ENCODE measurements at regions not wholly inside any gene's neighbourhood (a gene's known extent, or its start where the extent isn't known, plus 50 kb on each side); places are given as distances from the start of the nearest gene placed in this dataset.

DNA sequence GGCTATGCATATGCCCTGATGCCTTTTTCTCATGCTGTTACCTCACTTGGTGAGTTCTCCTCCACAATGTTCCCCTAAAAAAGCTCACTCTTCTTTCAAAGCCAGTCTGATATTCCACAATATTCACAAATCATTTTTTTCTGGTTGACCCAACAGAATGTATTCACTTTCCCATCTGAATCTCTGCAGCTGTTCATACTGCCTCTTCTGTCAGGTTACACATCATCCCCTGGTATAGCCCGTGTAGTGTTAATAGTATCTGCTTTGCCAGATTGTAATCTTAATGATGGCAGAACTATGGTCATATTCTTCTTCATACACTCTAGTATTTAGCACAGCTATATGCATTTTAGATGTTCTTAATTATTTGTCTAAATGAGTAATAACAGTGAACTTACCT lies 544.3 kb downstream of the EFNB2 start:
- no peak overlapping the region for H3K27ac ChIP-seq
- H3K4me1 ChIP-seq, result no peaks in the 10 kb centered on the region
- no peaks in the 10 kb centered on the region for H3K36me3 ChIP-seq
- H3K9me3 ChIP-seq, result no peaks in the 10 kb centered on the region
- no peak for DNase-seq (ENCODE audit: extremely low spot score in 2 of 2)
- H3K4me3 ChIP-seq, result no peak overlapping the region
- intact Hi-C loops (cut with DNase I), result no loop called here
- H3K27me3 ChIP-seq, result no peaks in the 10 kb centered on the region
- no peak for TF ChIP-seq POLR2A (IDR thresholded peaks at IDR 0.05)
- TF ChIP-seq, protein P1, sequence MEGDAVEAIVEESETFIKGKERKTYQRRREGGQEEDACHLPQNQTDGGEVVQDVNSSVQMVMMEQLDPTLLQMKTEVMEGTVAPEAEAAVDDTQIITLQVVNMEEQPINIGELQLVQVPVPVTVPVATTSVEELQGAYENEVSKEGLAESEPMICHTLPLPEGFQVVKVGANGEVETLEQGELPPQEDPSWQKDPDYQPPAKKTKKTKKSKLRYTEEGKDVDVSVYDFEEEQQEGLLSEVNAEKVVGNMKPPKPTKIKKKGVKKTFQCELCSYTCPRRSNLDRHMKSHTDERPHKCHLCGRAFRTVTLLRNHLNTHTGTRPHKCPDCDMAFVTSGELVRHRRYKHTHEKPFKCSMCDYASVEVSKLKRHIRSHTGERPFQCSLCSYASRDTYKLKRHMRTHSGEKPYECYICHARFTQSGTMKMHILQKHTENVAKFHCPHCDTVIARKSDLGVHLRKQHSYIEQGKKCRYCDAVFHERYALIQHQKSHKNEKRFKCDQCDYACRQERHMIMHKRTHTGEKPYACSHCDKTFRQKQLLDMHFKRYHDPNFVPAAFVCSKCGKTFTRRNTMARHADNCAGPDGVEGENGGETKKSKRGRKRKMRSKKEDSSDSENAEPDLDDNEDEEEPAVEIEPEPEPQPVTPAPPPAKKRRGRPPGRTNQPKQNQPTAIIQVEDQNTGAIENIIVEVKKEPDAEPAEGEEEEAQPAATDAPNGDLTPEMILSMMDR (IDR thresholded peaks at IDR 0.05), result no peak
- no peak for TF ChIP-seq POLR2AphosphoS5 (IDR thresholded peaks at IDR 0.05; ENCODE audit: insufficient read depth in 1 of 2, low read depth in 1 of 2)

DNA sequence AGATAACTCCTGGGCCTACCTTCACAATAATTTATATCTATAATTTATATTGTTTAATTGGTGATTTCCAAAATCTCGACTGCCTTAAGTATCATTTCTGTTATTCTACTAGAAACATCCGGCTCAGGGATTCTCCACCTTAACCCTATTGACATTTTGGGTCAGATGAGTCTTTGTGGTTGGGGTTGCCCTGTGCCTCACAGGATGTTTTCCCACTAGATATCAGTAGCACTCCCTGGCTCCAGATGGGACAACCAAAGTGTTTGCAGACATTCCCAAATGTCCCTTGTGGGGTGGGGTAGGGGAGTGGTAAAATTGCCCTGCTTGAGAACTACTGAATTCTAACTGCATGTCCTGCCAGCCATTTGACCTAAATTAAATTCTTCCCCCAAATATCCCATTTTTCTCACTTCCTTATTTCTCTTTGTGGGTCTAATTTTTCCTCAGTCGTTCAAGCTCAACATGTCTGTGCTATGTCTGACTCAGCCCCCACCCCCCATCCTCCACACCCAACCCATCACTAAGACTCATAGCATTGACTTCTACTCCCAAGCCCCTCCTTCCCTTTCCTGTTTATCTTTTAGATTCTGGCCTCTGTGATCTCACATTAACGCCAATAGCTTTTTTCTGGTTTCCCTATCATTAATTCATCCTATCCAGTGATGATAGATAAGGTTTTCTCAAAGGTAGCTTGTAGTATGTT lies 545.1 kb downstream of the EFNB2 start:
- no peak overlapping the region for H3K4me3 ChIP-seq
- TF ChIP-seq POLR2AphosphoS5 (IDR thresholded peaks at IDR 0.05; ENCODE audit: insufficient read depth in 1 of 2, low read depth in 1 of 2) (no peak), POLR2A (IDR thresholded peaks at IDR 0.05) (no peak)
- TF ChIP-seq, protein P1 (IDR thresholded peaks at IDR 0.05), result no peak
- intact Hi-C loops (cut with DNase I), result no loop called here
- H3K9me3 ChIP-seq, result no peaks in the 10 kb centered on the region
- no peak overlapping the region for H3K27ac ChIP-seq
- no peak for DNase-seq (ENCODE audit: extremely low spot score in 2 of 2)
- no peaks in the 10 kb centered on the region for H3K27me3 ChIP-seq
- no peaks in the 10 kb centered on the region for H3K36me3 ChIP-seq
- H3K4me1 ChIP-seq, result no peaks in the 10 kb centered on the region

DNA sequence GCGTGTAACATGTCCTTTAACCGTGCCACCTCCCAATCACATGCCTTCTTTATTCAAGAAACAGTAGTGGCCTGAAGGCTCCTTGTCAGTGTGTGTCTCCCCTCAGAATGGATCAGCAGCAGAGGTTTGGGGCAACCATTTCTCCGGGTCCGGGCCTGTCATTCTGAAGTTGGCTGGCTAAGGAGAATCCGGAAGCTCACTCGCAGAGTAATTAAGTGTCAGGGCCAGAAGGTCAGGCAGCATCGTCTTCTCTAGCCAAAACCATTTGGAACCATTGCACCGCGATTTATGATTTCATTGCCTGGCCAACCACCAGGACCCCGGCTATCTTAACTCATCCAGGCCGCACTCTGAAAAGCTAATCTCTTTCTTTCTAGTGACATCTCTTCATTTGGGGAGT lies 550.8 kb downstream of the EFNB2 start:
- Histone ChIP-seq H3K27me3 (no peaks in the 10 kb centered on the region), H3K27ac (no peak overlapping the region), H3K36me3 (no peaks in the 10 kb centered on the region), H3K4me3 (no peak overlapping the region), H3K9me3 (no peaks in the 10 kb centered on the region), H3K4me1 (no peaks in the 10 kb centered on the region)
- intact Hi-C loops (cut with DNase I), result no loop called here
- DNase-seq (ENCODE audit: extremely low spot score in 2 of 2), result no peak
- TF ChIP-seq, protein P1 (IDR thresholded peaks at IDR 0.05), result no peak
- TF ChIP-seq POLR2A (IDR thresholded peaks at IDR 0.05), result no peak
- no peak for TF ChIP-seq POLR2AphosphoS5 (IDR thresholded peaks at IDR 0.05; ENCODE audit: insufficient read depth in 1 of 2, low read depth in 1 of 2)

DNA sequence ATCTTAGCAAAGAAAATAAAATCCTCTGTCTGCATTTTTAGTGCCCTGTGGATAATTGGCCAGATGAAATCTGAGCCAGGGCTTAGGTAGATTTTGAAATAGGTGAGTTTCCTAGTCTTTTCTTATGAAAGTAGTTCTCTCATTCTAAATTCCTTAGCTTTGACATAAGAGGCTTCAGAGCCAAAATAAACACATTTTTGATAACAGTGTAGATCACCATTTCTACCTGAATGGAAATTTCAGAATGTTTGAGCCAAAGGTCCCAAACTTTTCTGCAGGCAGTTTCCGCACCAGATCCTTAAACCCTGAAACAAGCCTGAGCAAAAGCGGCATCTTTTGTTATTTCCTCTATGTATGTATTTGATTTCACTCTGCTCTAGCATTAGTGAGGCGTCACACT lies 551.2 kb downstream of the EFNB2 start:
- no peak overlapping the region for H3K27ac ChIP-seq
- no peak for DNase-seq (ENCODE audit: extremely low spot score in 2 of 2)
- H3K36me3 ChIP-seq, result no peaks in the 10 kb centered on the region
- intact Hi-C loops (cut with DNase I), result no loop called here
- no peaks in the 10 kb centered on the region for H3K9me3 ChIP-seq
- TF ChIP-seq, protein P1 (IDR thresholded peaks at IDR 0.05), result no peak
- TF ChIP-seq POLR2AphosphoS5 (IDR thresholded peaks at IDR 0.05; ENCODE audit: insufficient read depth in 1 of 2, low read depth in 1 of 2), result no peak
- no peak for TF ChIP-seq POLR2A (IDR thresholded peaks at IDR 0.05)
- no peaks in the 10 kb centered on the region for H3K4me1 ChIP-seq
- no peak overlapping the region for H3K4me3 ChIP-seq
- H3K27me3 ChIP-seq, result no peaks in the 10 kb centered on the region

DNA sequence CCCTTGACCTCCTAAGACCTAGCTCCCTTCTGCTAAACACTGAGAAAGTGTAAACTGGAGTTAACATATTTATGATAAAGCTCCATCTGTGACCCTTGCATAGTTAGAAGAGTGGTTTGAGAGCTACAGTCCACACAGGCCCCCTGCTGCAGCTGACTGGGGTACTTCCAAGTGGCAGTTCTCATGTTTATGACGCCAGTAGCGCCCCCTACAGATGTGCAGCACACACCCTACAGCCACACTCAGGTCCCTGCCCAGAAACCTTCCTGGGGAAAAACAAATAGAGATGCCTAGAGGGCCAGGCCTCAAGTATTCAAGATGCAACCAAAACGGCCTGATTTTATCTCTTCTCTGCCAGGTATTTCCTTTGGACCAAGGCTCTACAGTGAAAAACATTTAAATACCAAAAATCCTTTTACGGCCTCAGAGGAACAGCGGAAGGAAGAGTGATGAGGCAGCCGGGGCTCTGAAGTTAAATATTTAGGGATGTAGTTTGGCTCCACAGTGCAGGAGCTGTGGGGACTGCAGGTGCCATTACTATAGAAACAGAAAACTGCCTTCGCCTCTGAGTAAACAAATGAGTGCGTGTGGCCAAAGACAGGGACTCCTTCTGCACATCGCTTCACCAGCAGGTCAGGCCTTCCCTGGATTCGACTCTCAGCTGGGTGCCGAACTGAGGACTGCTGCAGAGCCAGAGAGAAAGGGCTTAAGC lies 553.1 kb downstream of the EFNB2 start:
- no peak for DNase-seq (ENCODE audit: extremely low spot score in 2 of 2)
- Histone ChIP-seq H3K27ac (no peak overlapping the region), H3K4me1 (no peaks in the 10 kb centered on the region), H3K36me3 (no peaks in the 10 kb centered on the region), H3K9me3 (no peaks in the 10 kb centered on the region), H3K27me3 (no peaks in the 10 kb centered on the region), H3K4me3 (no peak overlapping the region)
- TF ChIP-seq, protein P1 (IDR thresholded peaks at IDR 0.05), result no peak
- TF ChIP-seq POLR2A (IDR thresholded peaks at IDR 0.05) (no peak), POLR2AphosphoS5 (IDR thresholded peaks at IDR 0.05; ENCODE audit: insufficient read depth in 1 of 2, low read depth in 1 of 2) (no peak)
- intact Hi-C loops (cut with DNase I), result no loop called here

Data from vagina (tissue), 2 donors.